Thoracic aorta (tissue), 2 donors: ENCODE measurements at regions not wholly inside any gene's neighbourhood (a gene's known extent, or its start where the extent isn't known, plus 50 kb on each side); places are given as distances from the start of the nearest gene placed in this dataset.

Experiments used
- ATAC-seq: fragments of 150-250 bp; one replicate; pipeline ENCODE4 v1.8.0; 2017; ENCODE audit warnings: low read depth; ENCODE audit not compliant: insufficient number of reproducible peaks, low FRiP score
- DNase-seq: peaks from one replicate; pipeline ENCODE4 v3.0.0-alpha.2; 2020; ENCODE audit warnings: low spot score
- H3K27ac ChIP-seq, 2 donors: fragments of 200-600 bp; sonication (generic); 1 replicate in 1 of 2; 2 replicates in 1 of 2; pipeline ENCODE4 v1.5.1; 2016; ENCODE audit warnings: mild to moderate bottlenecking in 2 of 2, moderate library complexity in 2 of 2
- H3K27me3 ChIP-seq: fragments of 200-600 bp; sonication (generic); replicated peaks from 2 replicates; pipeline ENCODE4 v1.6.0; 2016; ENCODE audit warnings: mild to moderate bottlenecking; ENCODE audit not compliant: insufficient read depth
- H3K36me3 ChIP-seq: fragments of 200-600 bp; sonication (generic); one replicate; pipeline ENCODE4 v1.5.1; 2016
- H3K4me1 ChIP-seq, 2 donors: fragments of 200-600 bp; sonication (generic); 1 replicate in 1 of 2; 2 replicates in 1 of 2; pipeline versions ENCODE4 v1.5.1 to v1.6.0; 2016; ENCODE audit warnings: low read depth in 2 of 2, mild to moderate bottlenecking in 1 of 2; ENCODE audit not compliant: control insufficient read depth in 1 of 2
- H3K4me3 ChIP-seq: fragments of 200-600 bp; sonication (generic); 2 replicates; pipeline ENCODE4 v1.5.1; 2016; ENCODE audit warnings: mild to moderate bottlenecking
- H3K9me3 ChIP-seq: fragments of 200-600 bp; sonication (generic); 2 replicates; pipeline ENCODE4 v1.5.1; 2016
- CTCF ChIP-seq: fragments of 200-600 bp; sonication (generic); IDR thresholded peaks from one replicate; pipeline ENCODE4 v1.5.1; 2019; ENCODE audit warnings: antibody characterized with exemption

- Histone ChIP-seq H3K9me3 (no peaks in the 10 kb centered on the region), H3K4me1 (peaks cover 9 to 25% of the 10 kb centered on the region in 2 donors), H3K27ac (no peak overlapping the region), H3K36me3 (no peaks in the 10 kb centered on the region), H3K4me3 (no peak overlapping the region), H3K27me3 (no peaks in the 10 kb centered on the region)
- no peak for DNase-seq
- TF ChIP-seq CTCF, result no peak
- peak; percentile 31 for ATAC-seq
These were observed 250.9 kb upstream of the TMEM72 start for GRCh38 chr10:44660271-44660670.

- Histone ChIP-seq H3K27ac (no peak overlapping the region), H3K4me1 (peaks cover 9 to 25% of the 10 kb centered on the region in 2 donors), H3K4me3 (no peak overlapping the region), H3K9me3 (no peaks in the 10 kb centered on the region), H3K36me3 (no peaks in the 10 kb centered on the region), H3K27me3 (no peaks in the 10 kb centered on the region)
- DNase-seq (no peak), ATAC-seq (no peak)
- TF ChIP-seq CTCF, result no peak
These were observed 249.1 kb upstream of the TMEM72 start for GRCh38 chr10:44662051-44662450.

GRCh38 chr10:44668336-44668735 lies 242.8 kb upstream of the TMEM72 start:
- H3K27me3 ChIP-seq, result no peaks in the 10 kb centered on the region
- no peaks in the 10 kb centered on the region for H3K36me3 ChIP-seq
- no peak for TF ChIP-seq CTCF
- no peak overlapping the region for H3K27ac ChIP-seq
- no peaks in the 10 kb centered on the region for H3K9me3 ChIP-seq
- DNase-seq (no peak), ATAC-seq (no peak)
- H3K4me1 ChIP-seq, result no peaks in the 10 kb centered on the region
- H3K4me3 ChIP-seq, result no peak overlapping the region

- Histone ChIP-seq H3K4me3 (no peak overlapping the region), H3K9me3 (no peaks in the 10 kb centered on the region), H3K4me1 (peaks cover 0 to 18% of the 10 kb centered on the region in 2 donors), H3K27ac (no peak overlapping the region), H3K27me3 (no peaks in the 10 kb centered on the region), H3K36me3 (no peaks in the 10 kb centered on the region)
- ATAC-seq (no peak), DNase-seq (no peak)
- TF ChIP-seq CTCF, result no peak
These were observed 239.8 kb upstream of the TMEM72 start for GRCh38 chr10:44671319-44671718.

GRCh38 chr10:44673245-44673983 lies 237.7 kb upstream of the TMEM72 start:
- Histone ChIP-seq H3K4me1 (peaks cover 0 to 18% of the 10 kb centered on the region in 2 donors), H3K27ac (no peak overlapping the region), H3K36me3 (no peaks in the 10 kb centered on the region), H3K27me3 (no peaks in the 10 kb centered on the region), H3K4me3 (no peak overlapping the region), H3K9me3 (no peaks in the 10 kb centered on the region)
- TF ChIP-seq CTCF, result no peak
- DNase-seq, result no peak
- ATAC-seq, result no peak
